ENCODE measurements at regions not wholly inside any gene's neighbourhood (a gene's known extent, or its start where the extent isn't known, plus 50 kb on each side); places are given as distances from the start of the nearest gene placed in this dataset.

- H3K9me3 Mint-ChIP-seq = no peaks in the 10 kb centered on the region
- H3K27ac Mint-ChIP-seq = no peak overlapping the region
These were observed 219.0 kb downstream of the ADRA2A start for GRCh38 chr10:111295788-111296187.

More at GRCh38 chr10:111295788-111296187, 219.0 kb downstream of the ADRA2A start:
- Histone ChIP-seq H3K36me3 (ENCODE audit: insufficient read depth) (no peaks in the 10 kb centered on the region), H3K27me3 (ENCODE audit: insufficient read depth) (no peaks in the 10 kb centered on the region), H4K20me1 (replicated peaks; ENCODE audit: insufficient read depth) (no peaks in the 10 kb centered on the region), H3K4me1 (ENCODE audit: insufficient read depth) (no peaks in the 10 kb centered on the region), H3K27ac (ENCODE audit: low read depth) (no peak overlapping the region), H3F3A (replicated peaks; ENCODE audit: low read depth) (no peaks in the 10 kb centered on the region), H3K4me3 (no peak overlapping the region), H3K79me2 (replicated peaks; ENCODE audit: insufficient read depth) (no peaks in the 10 kb centered on the region), H3K9me2 (ENCODE audit: insufficient read depth) (0 out of 2 replicates have a peak, but pooled peaks cover 2% of the 10 kb centered on the region), H3K4me2 (no peak overlapping the region), H2AFZ (no peak overlapping the region)
- H3K4me1 Mint-ChIP-seq = peaks cover 5% of the 10 kb centered on the region; the same call in 2 of the 3 replicates
- H3K27me3 Mint-ChIP-seq (ENCODE audit: insufficient read depth, low read depth, poor library complexity) = peaks cover 5% of the 10 kb centered on the region
- ATAC-seq (no peak), DNase-seq (ENCODE audit: low spot score) (no peak)
- H3K4me3 Mint-ChIP-seq = no peak overlapping the region
- no peak for TF ChIP-seq ZNF331 (CRISPR knock-in tag; IDR thresholded peaks at IDR 0.05; ENCODE audit: low read depth)
- TF ChIP-seq JUNB (IDR thresholded peaks at IDR 0.05; ENCODE audit: unreplicated experiment) = no peak
- TF ChIP-seq STAT1 (IDR thresholded peaks at IDR 0.05; ENCODE audit: unreplicated experiment) = no peak
- TF ChIP-seq CTCF (conservative IDR thresholded peaks at IDR 0.05; ENCODE audit: low read depth in 2 of 2) = no peak
- TF ChIP-seq POLR2AphosphoS5 (IDR thresholded peaks at IDR 0.05; ENCODE audit: low read depth) = no peak
- TF ChIP-seq EZH2phosphoT487 (IDR thresholded peaks at IDR 0.05; ENCODE audit: unreplicated experiment) = no peak
- TF ChIP-seq, protein P1, sequence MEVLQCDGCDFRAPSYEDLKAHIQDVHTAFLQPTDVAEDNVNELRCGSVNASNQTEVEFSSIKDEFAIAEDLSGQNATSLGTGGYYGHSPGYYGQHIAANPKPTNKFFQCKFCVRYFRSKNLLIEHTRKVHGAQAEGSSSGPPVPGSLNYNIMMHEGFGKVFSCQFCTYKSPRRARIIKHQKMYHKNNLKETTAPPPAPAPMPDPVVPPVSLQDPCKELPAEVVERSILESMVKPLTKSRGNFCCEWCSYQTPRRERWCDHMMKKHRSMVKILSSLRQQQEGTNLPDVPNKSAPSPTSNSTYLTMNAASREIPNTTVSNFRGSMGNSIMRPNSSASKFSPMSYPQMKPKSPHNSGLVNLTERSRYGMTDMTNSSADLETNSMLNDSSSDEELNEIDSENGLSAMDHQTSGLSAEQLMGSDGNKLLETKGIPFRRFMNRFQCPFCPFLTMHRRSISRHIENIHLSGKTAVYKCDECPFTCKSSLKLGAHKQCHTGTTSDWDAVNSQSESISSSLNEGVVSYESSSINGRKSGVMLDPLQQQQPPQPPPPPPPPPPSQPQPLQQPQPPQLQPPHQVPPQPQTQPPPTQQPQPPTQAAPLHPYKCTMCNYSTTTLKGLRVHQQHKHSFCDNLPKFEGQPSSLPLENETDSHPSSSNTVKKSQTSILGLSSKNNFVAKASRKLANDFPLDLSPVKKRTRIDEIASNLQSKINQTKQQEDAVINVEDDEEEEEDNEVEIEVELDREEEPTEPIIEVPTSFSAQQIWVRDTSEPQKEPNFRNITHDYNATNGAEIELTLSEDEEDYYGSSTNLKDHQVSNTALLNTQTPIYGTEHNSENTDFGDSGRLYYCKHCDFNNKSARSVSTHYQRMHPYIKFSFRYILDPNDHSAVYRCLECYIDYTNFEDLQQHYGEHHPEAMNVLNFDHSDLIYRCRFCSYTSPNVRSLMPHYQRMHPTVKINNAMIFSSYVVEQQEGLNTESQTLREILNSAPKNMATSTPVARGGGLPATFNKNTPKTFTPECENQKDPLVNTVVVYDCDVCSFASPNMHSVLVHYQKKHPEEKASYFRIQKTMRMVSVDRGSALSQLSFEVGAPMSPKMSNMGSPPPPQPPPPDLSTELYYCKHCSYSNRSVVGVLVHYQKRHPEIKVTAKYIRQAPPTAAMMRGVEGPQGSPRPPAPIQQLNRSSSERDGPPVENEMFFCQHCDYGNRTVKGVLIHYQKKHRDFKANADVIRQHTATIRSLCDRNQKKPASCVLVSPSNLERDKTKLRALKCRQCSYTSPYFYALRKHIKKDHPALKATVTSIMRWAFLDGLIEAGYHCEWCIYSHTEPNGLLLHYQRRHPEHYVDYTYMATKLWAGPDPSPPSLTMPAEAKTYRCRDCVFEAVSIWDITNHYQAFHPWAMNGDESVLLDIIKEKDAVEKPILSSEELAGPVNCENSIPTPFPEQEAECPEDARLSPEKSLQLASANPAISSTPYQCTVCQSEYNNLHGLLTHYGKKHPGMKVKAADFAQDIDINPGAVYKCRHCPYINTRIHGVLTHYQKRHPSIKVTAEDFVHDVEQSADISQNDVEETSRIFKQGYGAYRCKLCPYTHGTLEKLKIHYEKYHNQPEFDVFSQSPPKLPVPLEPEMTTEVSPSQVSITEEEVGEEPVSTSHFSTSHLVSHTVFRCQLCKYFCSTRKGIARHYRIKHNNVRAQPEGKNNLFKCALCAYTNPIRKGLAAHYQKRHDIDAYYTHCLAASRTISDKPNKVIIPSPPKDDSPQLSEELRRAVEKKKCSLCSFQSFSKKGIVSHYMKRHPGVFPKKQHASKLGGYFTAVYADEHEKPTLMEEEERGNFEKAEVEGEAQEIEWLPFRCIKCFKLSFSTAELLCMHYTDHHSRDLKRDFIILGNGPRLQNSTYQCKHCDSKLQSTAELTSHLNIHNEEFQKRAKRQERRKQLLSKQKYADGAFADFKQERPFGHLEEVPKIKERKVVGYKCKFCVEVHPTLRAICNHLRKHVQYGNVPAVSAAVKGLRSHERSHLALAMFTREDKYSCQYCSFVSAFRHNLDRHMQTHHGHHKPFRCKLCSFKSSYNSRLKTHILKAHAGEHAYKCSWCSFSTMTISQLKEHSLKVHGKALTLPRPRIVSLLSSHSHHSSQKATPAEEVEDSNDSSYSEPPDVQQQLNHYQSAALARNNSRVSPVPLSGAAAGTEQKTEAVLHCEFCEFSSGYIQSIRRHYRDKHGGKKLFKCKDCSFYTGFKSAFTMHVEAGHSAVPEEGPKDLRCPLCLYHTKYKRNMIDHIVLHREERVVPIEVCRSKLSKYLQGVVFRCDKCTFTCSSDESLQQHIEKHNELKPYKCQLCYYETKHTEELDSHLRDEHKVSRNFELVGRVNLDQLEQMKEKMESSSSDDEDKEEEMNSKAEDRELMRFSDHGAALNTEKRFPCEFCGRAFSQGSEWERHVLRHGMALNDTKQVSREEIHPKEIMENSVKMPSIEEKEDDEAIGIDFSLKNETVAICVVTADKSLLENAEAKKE (CRISPR knock-in tag; IDR thresholded peaks at IDR 0.05) = no peak
- no peaks in the 10 kb centered on the region for H3K36me3 Mint-ChIP-seq (ENCODE audit: low read depth)
